ENCODE measurements at regions not wholly inside any gene's neighbourhood (a gene's known extent, or its start where the extent isn't known, plus 50 kb on each side); places are given as distances from the start of the nearest gene placed in this dataset.

GRCh38 chr12:124207617-124208016 is 87.3 kb upstream of the RFLNA start (continued):
- no peak for TF ChIP-seq THRA (IDR thresholded peaks at IDR 0.05)
- no peak for TF ChIP-seq DDX20 (tag; IDR thresholded peaks at IDR 0.05; ENCODE audit: low read depth)
- no peak for TF ChIP-seq MAFK (IDR thresholded peaks at IDR 0.05; ENCODE audit: low read length)
- TF ChIP-seq ZSCAN29 (IDR thresholded peaks at IDR 0.05), result no peak
- no peak for TF ChIP-seq CBX5 (IDR thresholded peaks at IDR 0.05; ENCODE audit: borderline replicate concordance, low read depth)
- no peak for TF ChIP-seq ASH1L (IDR thresholded peaks at IDR 0.05; ENCODE audit: borderline replicate concordance, low read depth, partially characterized antibody)
- no peak for TF ChIP-seq ZBTB8A (IDR thresholded peaks at IDR 0.05; ENCODE audit: partially characterized antibody)
- TF ChIP-seq CHD2 (IDR thresholded peaks at IDR 0.05; ENCODE audit: low read depth, low read length), result no peak

- FAIRE-seq, result no peak
- CTCF ChIA-PET (ENCODE audit: low intra/inter-chr PET ratio), result no interaction called here
- POLR2A ChIA-PET, result no interaction called here
- TF ChIP-seq CXXC5 (CRISPR knock-in tag; IDR thresholded peaks at IDR 0.05), result no peak
- no peak for TF ChIP-seq E2F5 (CRISPR knock-in tag; IDR thresholded peaks at IDR 0.05)
- no peak for TF ChIP-seq ZNF277 (CRISPR knock-in tag; IDR thresholded peaks at IDR 0.05; ENCODE audit: borderline replicate concordance)
- TF ChIP-seq PHF8 (IDR thresholded peaks at IDR 0.05; ENCODE audit: borderline replicate concordance, low read length), result no peak
- TF ChIP-seq MBD1 (CRISPR knock-in tag; IDR thresholded peaks at IDR 0.05), result no peak
- no peak for TF ChIP-seq ZNF511 (CRISPR knock-in tag; IDR thresholded peaks at IDR 0.05)
- TF ChIP-seq SIX5 (IDR thresholded peaks at IDR 0.05; ENCODE audit: borderline replicate concordance in 1 of 2, insufficient read depth in 1 of 2, low read depth in 1 of 2, low read length in 2 of 2), result no peak
- no peak for TF ChIP-seq THRAP3 (IDR thresholded peaks at IDR 0.05; ENCODE audit: borderline replicate concordance)
Measured at GRCh38 chr12:124208489-124208888, 86.4 kb upstream of the RFLNA start.

More at GRCh38 chr12:124208489-124208888, 86.4 kb upstream of the RFLNA start:
- peaks cover 0 to 3% of the 10 kb centered on the region in 2 experiments; a peak in 1 of 5 replicates for H3K4me1 ChIP-seq (replicated peaks in 1 of 2; ENCODE audit: control insufficient read depth in 2 of 2, insufficient read depth in 2 of 2, low read length in 2 of 2)
- 12% methylated on average over 15 of the region's 15 CpGs for WGBS (ENCODE audit: insufficient coverage, low coverage, missing lambda C conversion rate)
- H3K36me3 ChIP-seq (ENCODE audit: control insufficient read depth, insufficient read depth, low read length), result no peaks in the 10 kb centered on the region
- 0 out of 4 replicates have a peak overlapping the region, but pooled peaks of 1 of the 2 experiments have one; percentile 29 for H3K9ac ChIP-seq (ENCODE audit: insufficient read depth in 1 of 2, low read depth in 2 of 2, low read length in 2 of 2)
- H3K4me3 ChIP-seq, result no peak overlapping the region
- H3K9me1 ChIP-seq (ENCODE audit: control insufficient read depth, insufficient read depth, low read length), result no peaks in the 10 kb centered on the region
- H3K27me3 ChIP-seq (ENCODE audit: control insufficient read depth in 2 of 2, insufficient read depth in 2 of 2, low read length in 2 of 2), result peaks cover 18 to 39% of the 10 kb centered on the region in 2 experiments
- intact Hi-C loops (cut with micrococcal nuclease), result no loop called here
- in situ Hi-C loops (cut with MboI), result no loop called here
- no peak overlapping the region for H3K27ac ChIP-seq (ENCODE audit: extremely low read depth, low read depth, low read length)
- H3K79me2 ChIP-seq (ENCODE audit: control insufficient read depth, insufficient read depth, low read length), result no peaks in the 10 kb centered on the region
- H4K20me1 ChIP-seq (replicated peaks; ENCODE audit: control insufficient read depth, insufficient read depth, low read length), result no peaks in the 10 kb centered on the region
- no peak overlapping the region for H3K4me2 ChIP-seq (ENCODE audit: insufficient read depth, low read length)
- H3K9me3 ChIP-seq (replicated peaks; ENCODE audit: control insufficient read depth, insufficient read depth, low read depth, low read length), result peaks cover 6% of the 10 kb centered on the region; the same call in 1 of the 2 replicates
- H2AFZ ChIP-seq (ENCODE audit: low read depth, low read length), result no peak overlapping the region
- no TSS peak for BruUV-seq (replicated peaks)
- ATAC-seq (no peak; the same call in 2 of the 3 replicates), DNase-seq (ENCODE audit: extremely low read depth in 1 of 4, low spot score in 3 of 4) (no peak)
